HUDEP-2 (cell line): ENCODE measurements at regions not wholly inside any gene's neighbourhood (a gene's known extent, or its start where the extent isn't known, plus 50 kb on each side); places are given as distances from the start of the nearest gene placed in this dataset.
A peak's percentile ranks its signal among the peaks of the same experiment; 100 is the strongest.

Source experiments
- DNase-seq, 76 experiments: peaks; one replicate each; lab custom pipeline; 2025; ENCODE audit not compliant: unreplicated experiment in 76 of 76; lab: John Stamatoyannopoulos, UW

DNA sequence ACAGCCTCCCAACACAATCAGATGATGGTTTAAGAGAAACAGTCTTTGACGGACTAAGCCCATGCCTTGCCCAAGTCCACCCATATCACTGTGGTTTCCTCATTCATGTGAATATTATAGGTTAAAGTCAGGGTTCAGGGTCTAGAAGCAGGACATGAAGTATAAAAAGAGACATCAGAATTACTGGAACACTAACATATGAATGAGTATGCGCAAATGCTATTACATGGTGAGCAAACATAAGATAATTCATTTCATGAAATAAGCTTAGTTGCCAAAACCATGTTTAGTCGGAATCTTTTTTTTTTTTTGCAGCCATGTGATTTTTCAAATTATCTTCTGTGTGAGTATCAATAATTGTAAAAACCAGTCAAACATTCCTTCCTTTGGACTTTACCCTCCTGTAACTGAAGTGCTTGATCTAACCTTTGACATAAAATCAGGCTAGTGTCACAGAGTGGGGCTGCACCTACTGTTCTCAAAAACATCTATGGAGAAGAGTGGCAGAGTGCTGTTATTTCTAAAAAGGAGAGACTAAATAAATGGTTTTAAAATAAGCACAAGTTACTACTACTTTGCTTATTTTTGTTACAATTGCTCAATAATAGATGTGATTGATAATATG is 84.9 kb upstream of the NRIP1 start:
- no peak for DNase-seq

DNA sequence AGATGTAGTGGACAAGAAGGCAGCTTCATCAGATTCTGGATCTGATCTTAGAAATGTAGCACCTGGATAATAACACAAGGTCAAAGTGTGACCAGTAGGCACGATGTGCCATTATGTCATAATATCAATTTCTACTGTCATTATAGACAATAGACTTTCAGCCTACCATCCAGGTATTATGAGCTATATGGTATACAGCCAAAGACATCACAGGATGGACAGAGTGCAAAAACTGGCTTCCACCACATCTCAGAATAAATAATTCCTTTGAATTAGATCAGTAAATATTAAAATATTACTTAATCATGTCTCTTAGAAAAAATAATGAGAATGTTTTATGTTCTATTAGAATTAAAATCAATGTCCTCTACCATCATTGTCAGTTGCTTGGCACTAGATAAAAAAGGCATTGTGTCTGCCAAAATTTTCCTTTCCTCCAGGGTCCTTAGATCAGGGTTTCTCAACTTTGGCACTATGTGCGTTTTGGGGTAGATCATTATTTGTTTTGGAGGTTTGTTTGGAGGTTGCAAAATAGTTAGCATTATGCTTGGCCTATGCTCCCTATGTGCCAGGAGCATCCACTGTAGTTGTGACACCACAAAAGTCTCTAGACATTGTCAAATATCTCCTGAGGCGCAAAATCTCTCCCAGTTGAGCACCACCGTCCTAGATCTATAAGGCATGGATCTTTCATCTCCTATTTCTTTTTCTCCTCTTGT is 86.7 kb upstream of the NRIP1 start:
- no peak for DNase-seq

DNA sequence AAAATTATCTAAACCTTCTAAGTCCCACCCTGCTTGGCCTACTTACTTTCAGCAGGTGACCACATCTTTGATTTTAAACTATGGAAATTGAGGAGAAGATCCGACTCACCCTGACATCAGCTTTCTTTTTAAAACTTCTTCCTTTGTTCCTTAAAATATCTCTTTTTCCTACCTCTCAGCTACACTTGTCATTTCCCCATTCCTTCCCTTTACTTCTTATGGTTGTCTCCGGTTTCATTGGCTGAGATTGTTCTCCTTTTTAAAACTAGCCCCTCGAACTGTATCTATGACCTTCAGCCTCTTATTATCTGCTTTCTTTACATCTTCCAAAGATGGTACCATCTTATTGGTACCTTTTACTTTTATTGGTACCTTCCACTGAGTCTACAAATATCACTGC is 87.8 kb upstream of the NRIP1 start:
- DNase-seq: no peak

DNA sequence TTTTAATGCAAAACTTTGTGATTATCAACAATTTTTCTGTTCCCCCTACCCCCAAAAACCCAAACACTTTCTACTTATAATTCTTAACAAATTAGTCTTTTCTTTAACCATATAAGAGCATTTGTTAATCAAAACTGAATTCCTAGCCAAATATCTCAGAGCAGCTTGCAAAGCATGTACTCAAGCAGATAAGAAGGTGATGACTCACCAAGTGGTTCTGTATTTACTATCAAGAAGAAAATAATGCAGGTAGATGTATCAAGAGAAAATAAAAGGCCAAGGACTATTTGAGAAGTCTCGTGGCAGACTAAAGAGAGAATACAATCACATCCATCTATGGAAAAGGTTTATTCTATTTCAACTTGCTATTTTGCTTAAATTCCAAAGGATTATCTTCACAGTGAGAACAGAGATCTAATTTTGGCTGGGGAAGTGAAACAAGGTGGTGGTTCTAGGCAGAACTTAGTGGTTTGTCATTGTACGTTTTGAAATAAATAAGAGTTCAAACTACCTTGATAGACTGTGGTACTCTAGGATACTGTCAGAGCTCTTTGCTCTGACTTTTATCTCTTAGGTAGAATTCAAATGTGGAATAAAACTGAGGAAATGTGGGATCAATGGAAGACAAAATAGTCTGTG is 94.7 kb upstream of the NRIP1 start:
- peak in 3 of 76 experiments; percentile 4 to 12 (median 4) for DNase-seq

DNA sequence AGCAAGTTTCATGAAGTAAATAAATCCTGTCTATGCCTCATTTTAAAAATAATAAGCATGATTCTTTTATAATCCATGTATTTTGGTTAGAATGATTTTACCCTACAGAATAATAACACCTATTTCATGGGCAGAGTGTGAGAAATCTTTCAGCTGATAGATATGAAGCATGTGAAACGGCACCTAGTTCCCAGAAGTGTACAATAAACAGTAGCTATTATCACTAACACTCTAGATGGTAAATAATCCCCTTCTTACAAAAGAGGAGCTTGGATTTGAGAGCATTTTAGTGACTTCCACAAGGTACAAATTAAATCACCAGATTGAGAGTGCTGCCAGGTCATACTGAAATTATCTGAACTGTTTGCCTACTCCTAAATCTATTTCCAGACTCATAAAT is 95.3 kb upstream of the NRIP1 start:
- no peak for DNase-seq

DNA sequence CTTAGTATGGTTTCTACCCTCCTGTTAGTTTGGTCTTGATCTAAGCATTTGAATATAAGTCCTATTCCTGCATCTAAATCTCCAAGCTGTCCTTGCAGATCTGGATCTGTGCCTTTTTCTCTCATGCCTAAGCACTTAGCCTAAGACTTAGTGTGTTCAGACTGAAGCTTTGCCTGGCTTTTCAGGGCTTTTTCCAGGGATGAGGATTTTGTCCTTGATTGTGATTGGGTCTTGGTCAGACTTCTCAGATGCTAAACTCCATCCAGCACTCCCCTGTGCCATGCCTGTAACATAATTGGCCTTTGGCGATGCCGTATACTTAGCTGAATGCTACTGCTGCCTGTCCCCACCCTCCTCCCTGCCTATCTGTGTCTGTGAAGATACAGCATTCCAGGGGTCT is 98.1 kb upstream of the NRIP1 start:
- DNase-seq: no peak

DNA sequence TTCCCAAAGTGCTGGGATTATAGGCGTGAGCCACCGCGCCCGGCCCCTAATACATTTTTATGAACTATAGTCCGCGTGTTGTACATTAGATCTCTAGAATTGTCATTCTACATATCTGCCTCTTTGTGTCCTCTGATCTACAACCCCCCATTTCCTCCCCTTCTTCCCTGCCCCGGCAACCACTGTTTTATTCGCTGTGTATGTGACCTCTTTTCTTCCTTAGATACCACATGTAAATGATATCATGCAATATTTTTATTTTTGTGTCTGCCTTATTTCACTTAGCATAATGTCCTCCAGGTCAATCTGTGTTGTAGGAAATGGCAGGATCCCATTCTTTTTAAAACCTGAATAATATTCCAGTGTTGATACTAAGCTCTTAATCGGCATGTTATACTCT is 99.5 kb upstream of the NRIP1 start:
- DNase-seq: no peak

DNA sequence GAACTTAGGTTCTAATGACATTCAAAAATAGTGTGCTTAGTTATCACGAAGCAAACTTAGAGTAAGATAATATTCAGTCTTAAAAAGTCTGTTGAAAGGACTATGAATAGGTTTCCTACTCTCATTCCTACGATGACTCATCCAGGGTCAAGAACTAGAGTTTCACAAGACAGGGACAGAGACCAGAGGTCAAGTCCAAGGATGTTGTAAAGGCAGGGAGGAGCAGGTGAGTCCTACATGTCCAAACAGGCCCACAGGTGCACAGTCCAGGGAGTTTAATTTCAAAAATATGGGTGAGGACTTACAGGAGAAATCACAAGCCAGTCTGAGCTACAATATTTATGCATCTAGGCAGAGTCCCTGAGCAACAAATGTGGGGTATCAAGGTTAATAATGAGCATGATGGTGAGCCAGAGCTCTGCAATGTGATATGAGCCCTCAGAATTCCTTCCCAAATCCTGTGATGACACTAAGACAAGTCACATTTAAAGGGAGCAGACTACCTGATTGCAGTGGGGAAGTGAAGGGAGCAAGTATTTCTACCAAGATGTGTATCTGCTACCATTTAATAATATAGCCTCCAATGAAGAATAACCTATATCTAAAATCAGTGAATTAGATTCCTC is 100.0 kb upstream of the NRIP1 start:
- no peak for DNase-seq

DNA sequence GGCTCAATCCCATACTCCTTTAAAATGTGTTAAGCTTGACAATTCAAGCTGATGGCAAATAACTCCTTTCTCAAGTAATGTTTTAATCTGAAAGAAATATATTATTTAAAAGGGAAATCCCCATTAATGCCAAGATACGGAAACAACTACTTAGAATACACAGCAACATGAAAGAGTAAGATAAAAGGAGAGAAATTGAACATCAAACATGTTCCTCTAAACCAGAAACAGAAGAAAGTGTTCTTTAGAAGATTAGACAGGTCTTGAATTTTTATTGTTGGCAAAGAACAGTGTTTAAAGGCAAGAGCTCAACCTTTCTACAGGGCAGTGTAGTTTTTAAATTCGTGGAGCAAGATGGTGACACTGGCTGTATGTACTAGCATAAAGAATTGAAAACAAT is 105.8 kb upstream of the NRIP1 start:
- no peak for DNase-seq

DNA sequence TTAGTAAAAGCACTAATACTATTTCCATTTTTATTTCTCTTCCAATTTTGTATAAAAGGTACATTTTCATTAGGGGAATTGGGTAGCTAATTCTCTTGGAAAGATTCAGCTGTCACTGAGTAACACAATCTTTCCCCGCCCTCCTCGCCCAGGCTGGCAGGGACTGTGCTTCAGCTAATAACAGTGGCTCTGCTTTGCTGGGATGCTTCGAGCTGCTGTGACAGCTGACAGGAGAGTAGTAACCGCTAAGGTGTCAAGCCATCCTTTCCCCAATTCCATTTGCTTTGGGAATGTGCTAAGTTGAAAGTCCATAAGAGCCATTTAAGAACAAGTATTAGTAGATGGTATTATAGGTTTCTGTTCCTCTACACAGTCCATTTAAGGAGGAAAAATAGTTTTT is 106.7 kb upstream of the NRIP1 start:
- no peak for DNase-seq

DNA sequence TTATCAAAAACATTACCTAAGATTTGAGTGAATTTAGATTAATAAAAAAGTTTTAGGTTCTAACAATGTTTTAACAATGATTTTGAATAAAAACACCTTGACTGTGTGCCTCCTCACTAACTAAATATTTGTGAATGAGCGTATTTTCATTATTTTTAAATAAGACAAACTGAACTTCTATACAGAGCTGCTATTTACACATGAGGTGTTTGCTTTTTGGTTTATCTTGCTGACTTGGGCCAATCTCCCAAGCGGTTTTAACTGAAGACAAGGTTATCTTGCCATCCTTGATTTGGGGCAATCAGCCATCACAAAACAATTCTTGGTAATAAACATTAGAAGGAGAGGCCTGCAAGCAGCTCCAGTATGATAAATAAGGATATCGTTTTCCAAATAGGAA is 108.2 kb upstream of the NRIP1 start:
- DNase-seq: no peak

DNA sequence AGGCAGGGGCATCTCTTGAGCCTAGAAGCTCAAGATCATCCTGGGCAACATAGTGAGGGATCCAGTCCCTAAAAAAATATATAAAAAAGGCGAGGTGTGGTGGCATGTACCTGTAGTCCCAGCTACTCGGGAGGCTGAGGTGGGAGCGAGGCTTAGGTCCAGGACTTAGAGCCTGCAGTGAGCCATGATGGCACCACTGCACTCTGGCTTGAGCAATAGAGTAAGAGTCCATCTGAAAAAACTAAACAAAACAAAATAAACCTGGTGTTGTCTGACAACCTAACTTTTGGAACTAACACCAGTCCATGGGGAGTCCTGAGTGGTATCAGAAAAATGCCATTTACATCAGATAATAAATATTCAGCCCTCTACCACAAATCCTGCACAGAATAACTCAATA is 110.1 kb upstream of the NRIP1 start:
- no peak for DNase-seq

DNA sequence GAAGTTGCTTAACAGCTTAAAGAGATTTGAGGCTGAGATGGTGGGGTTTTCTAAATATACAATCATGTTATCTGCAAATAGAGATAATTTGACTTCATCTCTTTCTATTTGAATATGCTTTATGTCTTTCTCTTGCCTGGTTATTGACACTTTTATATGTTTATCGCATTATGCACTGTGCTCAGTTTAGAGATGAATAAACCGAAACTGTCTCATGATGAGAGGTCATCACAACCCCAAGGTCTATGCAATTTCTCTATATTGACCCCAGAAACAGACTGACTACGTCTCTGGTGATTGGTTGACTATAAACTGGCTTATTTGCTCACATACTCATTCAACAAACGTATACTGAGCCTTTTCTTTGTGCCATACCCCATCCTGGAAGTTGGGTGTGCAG is 117.9 kb upstream of the NRIP1 start:
- peak in 1 of 76 experiments; percentile 3 for DNase-seq

DNA sequence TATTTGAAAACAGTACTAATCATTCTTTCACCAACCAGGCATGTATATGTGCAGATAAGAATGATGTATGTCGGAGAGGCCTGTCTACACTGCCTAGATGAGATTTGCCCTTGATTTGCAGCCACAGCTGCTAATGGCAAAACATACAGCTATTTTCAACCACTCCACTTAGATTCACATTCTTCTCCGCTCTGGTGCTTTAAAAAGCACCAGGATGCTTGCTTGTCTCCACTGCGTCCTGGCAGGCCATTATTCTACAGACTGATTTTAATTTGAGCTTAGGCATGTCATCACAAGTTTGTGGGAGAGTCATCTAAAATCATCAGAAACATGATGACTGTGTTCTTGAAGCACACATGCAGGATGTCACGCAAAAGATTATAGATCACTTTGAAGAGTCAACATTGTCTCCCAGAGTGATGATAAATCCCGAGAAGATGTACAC is 119.0 kb upstream of the NRIP1 start:
- no peak for DNase-seq

DNA sequence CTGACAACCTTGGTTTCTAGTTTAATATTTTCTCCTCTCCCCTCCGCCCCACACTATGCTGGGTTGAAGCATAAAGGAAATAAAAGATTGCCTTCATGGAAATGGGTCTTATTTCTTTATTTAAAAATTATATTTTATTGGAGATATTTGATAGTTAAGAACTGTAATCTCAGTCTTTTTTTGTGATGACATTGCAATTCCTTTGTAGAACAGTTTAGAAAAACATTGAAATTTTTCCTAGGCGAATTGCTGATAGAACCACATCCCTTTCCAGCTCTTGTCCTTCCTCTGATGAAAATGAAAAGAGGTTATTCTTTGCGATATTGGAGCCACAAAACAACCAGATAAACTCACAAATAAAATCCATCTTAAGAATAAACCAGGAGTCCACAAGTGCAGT is 125.6 kb upstream of the NRIP1 start:
- DNase-seq: no peak

DNA sequence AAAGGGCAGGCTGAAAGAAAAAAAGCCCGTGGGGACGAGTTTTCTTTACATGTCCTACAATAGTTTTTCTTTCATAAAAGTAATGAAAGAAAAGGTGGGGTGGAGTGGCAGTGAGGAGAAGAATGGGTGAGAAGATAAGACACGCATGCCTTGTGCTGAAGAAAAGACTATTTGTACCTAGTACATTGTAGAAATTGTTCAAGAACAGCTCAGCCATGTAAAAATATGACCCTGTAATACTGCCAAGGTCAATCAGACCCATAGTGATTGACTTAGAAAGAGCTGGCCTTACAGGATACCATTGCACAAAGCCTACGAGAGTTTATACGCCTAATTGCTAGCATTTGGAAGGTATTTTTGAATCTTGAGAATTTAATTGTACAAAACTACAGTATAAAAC is 126.0 kb upstream of the NRIP1 start:
- DNase-seq: no peak

DNA sequence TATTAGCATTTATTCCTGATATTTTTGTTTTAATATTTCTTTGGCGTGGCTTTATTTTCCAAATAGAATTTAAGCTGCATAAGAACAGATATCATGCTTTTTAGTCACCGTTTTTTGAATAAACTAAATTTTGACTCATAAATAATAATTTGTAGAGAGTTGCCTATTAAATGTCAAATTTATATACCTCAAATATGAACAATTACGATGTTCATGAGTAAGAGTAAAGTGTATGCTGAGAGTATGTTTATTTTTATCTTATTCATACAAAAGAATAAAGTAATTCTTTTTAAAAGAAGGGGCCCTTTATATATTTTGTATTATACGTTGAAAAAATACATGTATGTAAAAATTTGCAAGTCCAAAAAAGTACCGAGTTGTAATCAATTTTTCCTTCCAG is 126.5 kb upstream of the NRIP1 start:
- no peak for DNase-seq

DNA sequence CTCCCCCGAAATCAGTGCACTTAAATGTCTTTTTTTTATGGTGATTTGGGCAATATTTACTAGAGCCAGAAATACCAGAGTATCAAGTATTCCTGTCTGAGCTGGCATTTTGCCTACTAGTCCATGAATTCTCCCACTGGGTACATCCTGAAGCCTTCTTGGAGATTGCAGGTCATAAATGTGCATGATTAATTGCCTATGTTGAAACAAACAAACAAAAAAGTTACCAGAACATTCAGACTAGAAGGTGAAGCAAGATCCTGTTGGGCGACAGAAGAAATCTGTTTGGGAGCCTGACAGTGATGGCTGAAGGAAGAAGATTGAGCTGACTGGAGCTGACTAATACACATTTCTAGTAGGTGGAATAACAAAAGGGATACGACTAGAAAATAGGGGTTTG is 127.4 kb upstream of the NRIP1 start:
- no peak for DNase-seq

DNA sequence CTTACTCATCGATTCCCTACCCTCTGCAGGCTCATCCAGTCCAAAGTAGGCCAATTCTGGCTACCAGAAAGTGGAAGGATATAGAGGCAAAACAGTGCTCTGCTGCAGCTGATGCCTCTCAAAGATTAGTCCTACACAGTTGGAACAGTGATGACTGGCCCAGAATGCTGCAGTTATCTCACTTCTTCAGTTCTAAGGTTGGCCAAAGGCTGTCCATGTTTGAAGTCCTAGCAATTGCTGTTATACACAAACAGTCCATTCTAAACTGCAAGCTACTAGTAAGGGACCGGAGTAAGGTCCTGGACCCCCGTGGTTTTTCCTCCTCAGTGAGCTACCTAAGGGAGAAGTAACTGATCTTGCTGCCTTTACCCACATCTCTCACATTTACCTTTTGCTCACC is 129.1 kb upstream of the NRIP1 start:
- DNase-seq: no peak

DNA sequence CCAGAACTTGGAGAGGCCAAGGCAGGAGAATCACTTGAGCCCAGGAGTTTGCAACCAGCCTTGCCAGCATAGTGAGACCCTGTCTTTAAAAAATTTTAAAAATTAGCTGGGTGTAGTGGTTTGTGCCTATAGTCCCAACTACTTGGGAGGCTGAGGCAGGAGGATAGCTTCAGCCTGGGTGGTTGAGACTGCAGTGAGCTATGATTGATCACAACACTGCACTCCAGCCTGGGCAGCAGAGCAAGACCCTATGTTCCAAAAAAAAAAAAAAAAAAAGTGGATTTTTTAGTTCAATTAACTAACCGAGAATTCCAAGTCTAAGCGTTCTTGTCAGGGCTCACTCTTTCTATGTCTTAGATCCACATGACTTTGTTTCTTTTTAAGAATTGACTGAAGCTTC is 130.3 kb upstream of the NRIP1 start:
- DNase-seq: no peak

DNA sequence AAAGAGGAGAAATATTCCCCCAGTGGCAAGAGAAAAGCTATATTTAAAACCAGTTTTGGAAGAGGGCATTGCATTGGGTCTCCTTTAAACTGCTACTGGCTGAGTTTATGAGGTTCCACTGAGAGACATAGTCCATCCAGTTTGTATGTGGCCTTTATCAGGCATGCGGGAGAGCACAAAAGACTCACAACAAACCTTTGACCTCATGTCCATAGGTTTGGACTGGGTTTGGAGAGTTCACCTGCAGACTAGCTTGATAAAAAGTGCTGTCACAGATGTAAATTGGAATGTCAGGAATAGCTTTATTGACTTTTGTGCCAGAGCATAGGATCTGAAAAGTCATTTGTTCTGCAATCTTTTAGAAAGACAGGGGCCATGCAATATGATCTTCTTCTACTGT is 131.0 kb upstream of the NRIP1 start:
- DNase-seq: no peak

DNA sequence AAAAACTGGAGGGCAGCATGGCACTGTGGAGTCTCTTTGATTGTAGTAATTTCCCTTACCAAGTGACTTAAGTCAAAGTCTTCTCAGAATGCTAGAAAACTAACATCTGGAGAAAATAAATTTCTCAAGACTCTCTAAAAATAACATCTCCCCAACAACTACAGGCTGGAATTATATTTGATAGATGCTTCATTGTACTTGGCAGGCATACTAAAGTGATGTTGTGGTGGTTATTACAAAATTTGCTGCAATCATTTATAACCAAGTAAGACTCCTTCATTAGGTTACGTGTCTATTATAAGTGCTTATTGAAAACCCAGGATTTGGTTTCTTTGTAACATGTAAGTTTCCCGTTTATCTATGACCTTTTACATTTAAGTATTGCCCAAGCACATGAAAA is 132.9 kb upstream of the NRIP1 start:
- no peak for DNase-seq
